Ovary (tissue), 7 donors: ENCODE measurements at regions not wholly inside any gene's neighbourhood (a gene's known extent, or its start where the extent isn't known, plus 50 kb on each side); places are given as distances from the start of the nearest gene placed in this dataset.
"Not testable (repeated sequence)": the region's sequence is repeated elsewhere in the genome, so short reads cannot be mapped to it uniquely, and the experiment has no call there.

Source experiments
- DNase-seq, 5 donors: peaks; one replicate each; pipeline ENCODE4 v3.0.0-alpha.2; 2019 to 2020
- H3K27ac ChIP-seq, 2 donors: fragments of 200-600 bp; one replicate each; pipeline versions ENCODE4 v1.5.1 to v1.8.0; 2019 to 2022
- H3K27me3 ChIP-seq: fragments of 200-600 bp; one replicate; pipeline ENCODE4 v1.8.0; 2022
- H3K36me3 ChIP-seq: fragments of 200-600 bp; sonication (generic); one replicate; pipeline ENCODE4 v1.5.1; 2019
- H3K4me1 ChIP-seq: one replicate; pipeline ENCODE4 v1.8.1; 2013; ENCODE audit warnings: mild to moderate bottlenecking, moderate library complexity; ENCODE audit not compliant: insufficient read depth
- H3K4me3 ChIP-seq: fragments of 200-600 bp; sonication (generic); one replicate; pipeline ENCODE4 v1.5.1; 2017
- H3K9me3 ChIP-seq, 2 donors: fragments of 200-600 bp in 1 of 2; sonication (generic) in 1 of 2; one replicate each; pipeline versions ENCODE4 v1.5.1 to v1.8.1; 2013 to 2019; ENCODE audit warnings: mild to moderate bottlenecking in 1 of 2, moderate library complexity in 1 of 2
- EP300 ChIP-seq: sonication (generic); formaldehyde crosslinking; IDR thresholded peaks from one replicate; pipeline ENCODE4 v1.6.1; 2017; ENCODE audit warnings: antibody characterized with exemption
- POLR2A ChIP-seq: fragments of 450-650 bp; IDR thresholded peaks from one replicate; pipeline ENCODE4 v1.6.1; 2017; ENCODE audit warnings: antibody characterized with exemption, mild to moderate bottlenecking, moderate library complexity
- WGBS, 3 donors: extraction: QIAGEN DNeasy Blood & Tissue Kit in 1 of 3; methylation state at CpG; one replicate each; pipeline versions ENCODE4 v1.1.5 to v1.1.7; 2013 to 2017; 5-methylcytosine and 5-hydroxymethylcytosine counted together
- intact Hi-C, 4 donors: fragments of 100-400 bp; cut with DNase I; formaldehyde crosslinking; loops; one replicate each; pipeline versions ENCODE4 v1.11.0 to v1.15.1; 2022 to 2023
- TF ChIP-seq, protein P1 (sequence below), 3 donors: fragments of 450-650 bp in 2 of 3; fragments of 200-600 bp in 1 of 3; IDR thresholded peaks; one replicate each; pipeline versions ENCODE4 v1.5.1 to v1.8.0; 2016 to 2022; ENCODE audit warnings: antibody characterized with exemption in 3 of 3, mild to moderate bottlenecking in 1 of 3
- donor health status: DM: no; HTN: no; CAD: no; lungs with moderate emphysema.
- donor health status: DM: no; HTN: no; CAD: no.
- donor health status: Bipolar disorder and iron deficiency.
- donor health status: DM: no; HTN: no; CAD: no.
- donor health status: DM: yes; HTN: yes; CAD: no.

DNA sequence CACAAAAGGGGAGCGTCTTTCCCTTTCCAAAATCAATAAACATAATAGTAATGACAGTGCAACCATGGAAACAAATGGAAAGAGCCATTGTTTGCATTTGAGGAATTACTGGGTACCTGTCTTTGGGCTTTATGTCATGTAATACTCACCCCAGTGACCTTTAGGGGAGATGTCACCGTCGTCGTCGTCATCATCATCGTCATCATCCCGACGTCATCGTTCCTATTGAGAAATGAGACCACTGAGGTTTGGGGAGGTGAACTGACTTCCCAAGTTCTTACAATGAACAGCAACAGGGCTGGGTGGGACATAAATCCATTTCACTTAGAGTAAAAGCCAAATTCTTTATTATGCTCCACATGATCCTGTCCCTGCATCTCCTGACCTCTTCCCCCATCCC lies 168.9 kb upstream of the KAZN start:
- TF ChIP-seq EP300: no peak
- TF ChIP-seq POLR2A: no peak
- TF ChIP-seq, protein P1, sequence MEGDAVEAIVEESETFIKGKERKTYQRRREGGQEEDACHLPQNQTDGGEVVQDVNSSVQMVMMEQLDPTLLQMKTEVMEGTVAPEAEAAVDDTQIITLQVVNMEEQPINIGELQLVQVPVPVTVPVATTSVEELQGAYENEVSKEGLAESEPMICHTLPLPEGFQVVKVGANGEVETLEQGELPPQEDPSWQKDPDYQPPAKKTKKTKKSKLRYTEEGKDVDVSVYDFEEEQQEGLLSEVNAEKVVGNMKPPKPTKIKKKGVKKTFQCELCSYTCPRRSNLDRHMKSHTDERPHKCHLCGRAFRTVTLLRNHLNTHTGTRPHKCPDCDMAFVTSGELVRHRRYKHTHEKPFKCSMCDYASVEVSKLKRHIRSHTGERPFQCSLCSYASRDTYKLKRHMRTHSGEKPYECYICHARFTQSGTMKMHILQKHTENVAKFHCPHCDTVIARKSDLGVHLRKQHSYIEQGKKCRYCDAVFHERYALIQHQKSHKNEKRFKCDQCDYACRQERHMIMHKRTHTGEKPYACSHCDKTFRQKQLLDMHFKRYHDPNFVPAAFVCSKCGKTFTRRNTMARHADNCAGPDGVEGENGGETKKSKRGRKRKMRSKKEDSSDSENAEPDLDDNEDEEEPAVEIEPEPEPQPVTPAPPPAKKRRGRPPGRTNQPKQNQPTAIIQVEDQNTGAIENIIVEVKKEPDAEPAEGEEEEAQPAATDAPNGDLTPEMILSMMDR (IDR thresholded peaks at IDR 0.05): no peak
- no peak overlapping the region for H3K4me3 ChIP-seq
- H3K36me3 ChIP-seq: no peaks in the 10 kb centered on the region
- no peak for DNase-seq
- no peaks in the 10 kb centered on the region for H3K27me3 ChIP-seq
- H3K9me3 ChIP-seq: no peaks in the 10 kb centered on the region
- no peak overlapping the region for H3K27ac ChIP-seq
- no peaks in the 10 kb centered on the region for H3K4me1 ChIP-seq
- WGBS, 3 donors: 92 to 96% (median 92%) methylated on average over 9 of the region's 9 CpGs
- intact Hi-C loops: no loop called here

DNA sequence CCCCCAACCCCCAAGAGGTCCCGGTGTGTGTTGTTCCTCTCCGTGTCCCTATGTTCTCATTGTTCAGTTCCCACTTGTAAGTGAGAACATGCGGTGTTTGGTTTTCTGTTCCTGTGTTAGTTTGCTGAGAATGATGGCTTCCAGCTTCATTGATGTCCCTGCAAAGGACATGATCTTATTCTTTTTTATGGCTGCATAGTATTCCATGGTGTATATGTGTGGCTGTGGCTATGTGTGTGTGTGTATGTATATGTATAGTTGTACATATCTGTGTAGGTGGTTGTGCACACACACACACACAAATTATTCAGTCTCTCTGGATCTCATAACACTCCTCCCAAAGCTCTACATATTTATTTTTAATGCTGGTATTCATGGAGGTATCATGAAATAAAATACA lies 165.8 kb upstream of the KAZN start:
- H3K9me3 ChIP-seq, DNase-seq, H3K4me1 ChIP-seq, H3K4me3 ChIP-seq, H3K27me3 ChIP-seq, H3K36me3 ChIP-seq, H3K27ac ChIP-seq, intact Hi-C loops: not testable (repeated sequence)
- 96 to 99% (median 98%) methylated on average over 3 of the region's 3 CpGs for WGBS, 3 donors

DNA sequence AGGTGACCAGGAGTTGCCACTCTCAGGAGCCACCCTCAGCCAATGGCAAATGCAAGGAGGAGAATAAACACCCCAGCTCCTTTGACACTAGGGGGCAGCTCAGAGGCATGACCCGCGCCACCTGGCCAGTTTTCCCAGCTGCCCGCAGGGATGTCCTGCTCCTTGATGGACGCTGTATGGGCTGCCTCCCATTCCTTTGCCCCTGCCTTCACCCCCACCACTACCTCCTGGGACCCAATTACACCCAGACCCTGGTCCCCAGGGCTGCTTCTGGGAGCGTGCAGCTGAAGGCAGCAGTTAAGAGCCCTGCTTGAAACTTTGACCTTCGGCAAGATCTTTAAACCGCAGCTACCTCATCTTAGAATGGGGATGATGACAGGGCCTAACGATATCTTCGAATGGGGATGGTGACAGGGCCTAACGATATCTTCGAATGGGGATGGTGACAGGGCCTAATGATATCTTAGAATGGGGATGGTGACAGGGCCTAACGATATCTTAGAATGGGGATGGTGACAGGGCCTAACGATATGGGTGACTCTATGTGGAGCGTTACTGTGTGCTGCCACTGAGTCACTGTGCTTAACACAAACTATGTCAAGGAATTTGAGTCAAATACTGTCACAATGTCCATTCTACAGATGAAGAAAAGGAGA lies 163.0 kb upstream of the KAZN start:
- no peak for DNase-seq
- 92 to 95% (median 92%) methylated on average over 14 of the region's 14 CpGs for WGBS, 3 donors
- no peak overlapping the region for H3K4me3 ChIP-seq
- no peaks in the 10 kb centered on the region for H3K4me1 ChIP-seq
- intact Hi-C loops: no loop called here
- TF ChIP-seq, protein P1 (IDR thresholded peaks at IDR 0.05): no peak
- no peak for TF ChIP-seq POLR2A
- TF ChIP-seq EP300: no peak
- no peaks in the 10 kb centered on the region for H3K9me3 ChIP-seq
- H3K36me3 ChIP-seq: no peaks in the 10 kb centered on the region
- no peaks in the 10 kb centered on the region for H3K27me3 ChIP-seq
- no peak overlapping the region for H3K27ac ChIP-seq

DNA sequence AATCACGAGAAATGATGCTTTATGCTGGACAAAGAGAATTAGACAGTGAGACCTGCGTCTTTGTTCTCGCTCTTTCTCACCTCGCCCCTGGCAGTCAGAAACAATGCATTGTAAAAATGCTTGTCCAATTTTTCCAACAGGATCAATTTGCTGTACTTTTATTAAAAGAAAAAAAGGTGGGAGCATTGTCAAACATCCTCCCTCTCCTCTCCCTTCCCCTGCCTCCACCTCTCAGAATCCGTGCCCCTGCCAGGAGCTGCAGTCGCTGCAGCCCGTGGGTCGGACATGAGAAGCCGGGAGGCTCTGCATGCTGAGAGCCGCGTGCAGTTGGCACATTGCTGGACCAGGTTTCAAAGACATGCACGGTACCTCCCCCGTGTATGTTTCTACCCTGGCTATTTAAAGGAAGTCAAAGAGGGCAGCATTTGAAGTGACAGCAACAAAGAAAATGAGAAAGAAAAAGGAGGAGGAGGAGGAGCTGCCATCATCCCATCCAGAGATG lies 161.0 kb upstream of the KAZN start:
- DNase-seq: no peak
- Histone ChIP-seq H3K27ac (no peak overlapping the region), H3K27me3 (no peaks in the 10 kb centered on the region), H3K4me1 (no peaks in the 10 kb centered on the region), H3K4me3 (no peak overlapping the region), H3K9me3 (no peaks in the 10 kb centered on the region), H3K36me3 (no peaks in the 10 kb centered on the region)
- TF ChIP-seq POLR2A (no peak), EP300 (no peak)
- intact Hi-C loops: no loop called here
- WGBS, 3 donors: 9 to 11% (median 9%) methylated on average over 13 of the region's 13 CpGs

DNA sequence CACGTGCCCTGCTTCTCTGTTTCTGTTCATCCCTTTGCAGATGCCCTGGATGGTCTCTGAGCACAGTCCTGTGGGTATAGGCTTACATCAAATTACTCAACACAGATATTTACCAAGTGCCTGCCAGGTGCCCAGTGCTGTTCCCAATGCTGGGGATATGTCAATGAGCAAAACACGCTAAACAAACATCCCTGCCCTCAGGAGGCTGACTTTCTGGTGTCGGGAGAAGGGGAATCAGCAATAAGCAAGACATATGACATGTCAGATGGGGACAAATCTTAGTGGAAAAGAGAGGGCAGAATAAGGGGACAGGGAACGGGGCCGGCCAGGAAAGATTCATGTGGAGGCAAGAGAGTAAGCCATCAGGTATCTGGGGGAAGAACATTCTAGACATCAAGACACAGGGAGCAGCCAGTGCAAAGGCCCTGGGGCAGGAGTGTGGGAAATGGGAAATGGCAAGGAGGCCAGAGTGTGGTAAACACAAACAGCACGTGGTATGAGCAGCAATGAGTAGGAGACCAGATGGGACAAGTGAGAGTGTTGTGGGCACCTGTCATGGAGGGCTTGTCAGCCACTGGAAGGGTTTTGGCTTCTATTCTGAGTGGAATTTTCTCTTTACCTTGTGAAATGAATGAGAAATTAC lies 160.2 kb upstream of the KAZN start:
- Histone ChIP-seq H3K27me3 (no peaks in the 10 kb centered on the region), H3K4me3 (no peak overlapping the region), H3K36me3 (no peaks in the 10 kb centered on the region), H3K27ac (no peak overlapping the region), H3K9me3 (no peaks in the 10 kb centered on the region), H3K4me1 (no peaks in the 10 kb centered on the region)
- WGBS, 3 donors: 85 to 87% (median 86%) methylated on average over 6 of the region's 6 CpGs
- DNase-seq: no peak
- TF ChIP-seq POLR2A: no peak
- TF ChIP-seq, protein P1 (IDR thresholded peaks at IDR 0.05): no peak
- TF ChIP-seq EP300: no peak
- intact Hi-C loops: no loop called here
